Type B pancreatic cell (in vitro differentiated cells): ENCODE measurements at regions not wholly inside any gene's neighbourhood (a gene's known extent, or its start where the extent isn't known, plus 50 kb on each side); places are given as distances from the start of the nearest gene placed in this dataset.
A peak's percentile ranks its signal among the peaks of the same experiment; 100 is the strongest.

Experiments
- DNase-seq: peaks from one replicate; pipeline ENCODE4 v3.0.0; 2021; ENCODE audit warnings: mixed read lengths; ENCODE audit not compliant: unreplicated experiment; ENCODE audit errors: extremely low spot score
- H3K27ac Mint-ChIP-seq: 2 replicates; pipeline ENCODE4 v1.8.0; 2021; ENCODE audit warnings: mild to moderate bottlenecking, mixed read lengths
- H3K27me3 Mint-ChIP-seq: 2 replicates; pipeline ENCODE4 v1.8.0; 2021; ENCODE audit warnings: mixed read lengths
- H3K36me3 Mint-ChIP-seq: 2 replicates; pipeline ENCODE4 v1.8.0; 2021; ENCODE audit warnings: mixed read lengths
- H3K4me1 Mint-ChIP-seq: one replicate; pipeline ENCODE4 v1.8.0; 2021; ENCODE audit warnings: mixed read lengths; ENCODE audit not compliant: unreplicated experiment
- H3K4me3 Mint-ChIP-seq: 2 replicates; pipeline ENCODE4 v1.8.0; 2021; ENCODE audit warnings: mild to moderate bottlenecking, mixed read lengths
- H3K9me3 Mint-ChIP-seq: 2 replicates; pipeline ENCODE4 v1.8.0; 2021; ENCODE audit warnings: mixed read lengths
- TF ChIP-seq, protein P1 (sequence below): fragments of 200-600 bp; sonication (generic); conservative IDR thresholded peaks from 2 replicates; pipeline ENCODE4 v1.5.0; 2021; ENCODE audit warnings: antibody characterized with exemption, mild to moderate bottlenecking

DNA sequence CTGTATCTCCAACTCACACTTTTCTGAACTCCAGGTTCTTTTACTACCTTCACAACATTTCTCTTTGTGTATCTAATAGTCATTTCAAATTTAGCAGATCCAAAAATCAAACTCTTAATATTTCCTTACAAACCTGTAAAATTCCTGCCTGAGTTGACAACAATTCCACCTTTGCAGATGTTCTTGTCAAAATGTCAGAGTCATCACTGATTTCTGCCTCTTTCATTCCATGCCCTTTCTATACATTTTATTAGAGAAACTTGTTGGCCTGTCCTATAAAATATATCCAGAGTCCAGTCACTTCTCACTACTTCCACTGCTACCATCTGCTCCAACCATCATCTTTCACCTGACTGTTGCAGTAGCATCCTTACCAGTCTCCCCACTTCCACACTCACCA, 119.7 kb downstream of the CAPZA3 start:
- Mint-ChIP-seq H3K36me3 (peaks cover 4% of the 10 kb centered on the region), H3K27ac (no peak overlapping the region), H3K4me1 (no peaks in the 10 kb centered on the region), H3K9me3 (no peaks in the 10 kb centered on the region), H3K4me3 (no peak overlapping the region), H3K27me3 (peaks cover 18% of the 10 kb centered on the region)
- DNase-seq = no peak
- TF ChIP-seq, protein P1, sequence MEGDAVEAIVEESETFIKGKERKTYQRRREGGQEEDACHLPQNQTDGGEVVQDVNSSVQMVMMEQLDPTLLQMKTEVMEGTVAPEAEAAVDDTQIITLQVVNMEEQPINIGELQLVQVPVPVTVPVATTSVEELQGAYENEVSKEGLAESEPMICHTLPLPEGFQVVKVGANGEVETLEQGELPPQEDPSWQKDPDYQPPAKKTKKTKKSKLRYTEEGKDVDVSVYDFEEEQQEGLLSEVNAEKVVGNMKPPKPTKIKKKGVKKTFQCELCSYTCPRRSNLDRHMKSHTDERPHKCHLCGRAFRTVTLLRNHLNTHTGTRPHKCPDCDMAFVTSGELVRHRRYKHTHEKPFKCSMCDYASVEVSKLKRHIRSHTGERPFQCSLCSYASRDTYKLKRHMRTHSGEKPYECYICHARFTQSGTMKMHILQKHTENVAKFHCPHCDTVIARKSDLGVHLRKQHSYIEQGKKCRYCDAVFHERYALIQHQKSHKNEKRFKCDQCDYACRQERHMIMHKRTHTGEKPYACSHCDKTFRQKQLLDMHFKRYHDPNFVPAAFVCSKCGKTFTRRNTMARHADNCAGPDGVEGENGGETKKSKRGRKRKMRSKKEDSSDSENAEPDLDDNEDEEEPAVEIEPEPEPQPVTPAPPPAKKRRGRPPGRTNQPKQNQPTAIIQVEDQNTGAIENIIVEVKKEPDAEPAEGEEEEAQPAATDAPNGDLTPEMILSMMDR = no peak

DNA sequence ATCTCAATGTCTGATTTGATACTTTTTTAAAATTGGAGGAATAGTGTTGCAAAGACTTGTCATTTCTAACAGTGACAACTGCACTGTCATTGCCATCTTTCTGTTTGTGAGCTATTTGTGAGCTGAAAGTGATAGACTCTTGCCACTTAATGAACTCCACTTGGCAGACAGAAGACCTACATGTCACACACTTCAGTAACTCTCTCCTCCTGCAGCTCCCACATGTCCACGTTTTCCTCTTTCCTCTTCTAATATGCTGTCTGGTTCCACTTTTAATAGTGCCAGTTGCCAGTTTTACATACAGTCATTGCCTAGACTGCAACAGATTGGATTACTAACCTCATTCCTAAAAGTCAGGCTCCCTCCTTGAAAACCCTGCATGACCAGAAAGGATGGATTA, 121.5 kb downstream of the CAPZA3 start:
- Mint-ChIP-seq H3K27me3 (peaks cover 18% of the 10 kb centered on the region), H3K4me1 (no peaks in the 10 kb centered on the region), H3K36me3 (peaks cover 4% of the 10 kb centered on the region), H3K9me3 (no peaks in the 10 kb centered on the region), H3K27ac (no peak overlapping the region), H3K4me3 (no peak overlapping the region)
- DNase-seq = no peak
- TF ChIP-seq, protein P1 = no peak

DNA sequence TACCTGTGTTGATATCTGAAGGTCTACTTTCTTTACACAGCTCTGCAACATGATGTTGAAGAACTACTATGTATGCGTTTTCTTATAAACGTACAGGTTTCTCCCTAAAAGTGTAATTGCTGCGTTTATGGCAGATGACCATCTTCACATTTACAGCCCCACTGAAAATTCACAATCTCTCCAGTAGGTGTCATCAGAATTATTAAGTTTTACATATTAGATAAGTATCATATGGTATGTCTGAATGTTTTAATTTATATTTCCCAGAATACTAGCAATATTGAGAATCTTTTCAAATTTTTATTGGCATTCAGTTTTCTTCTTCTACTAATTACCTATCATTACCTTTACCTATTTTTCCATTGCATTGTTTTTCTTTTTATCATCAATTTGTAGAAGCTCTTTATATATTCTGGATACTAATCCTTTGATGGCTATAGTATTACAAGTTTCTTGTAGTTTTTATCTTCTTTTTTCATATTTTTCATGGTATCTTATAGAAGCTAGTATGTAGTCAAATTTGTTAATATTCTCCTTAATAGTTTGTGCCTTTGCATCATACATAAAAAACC, 123.5 kb downstream of the CAPZA3 start:
- DNase-seq = no peak
- TF ChIP-seq, protein P1 = peak; percentile 74
- H3K9me3 Mint-ChIP-seq = no peaks in the 10 kb centered on the region
- peaks cover 4% of the 10 kb centered on the region for H3K36me3 Mint-ChIP-seq
- no peak overlapping the region for H3K4me3 Mint-ChIP-seq
- no peak overlapping the region for H3K27ac Mint-ChIP-seq
- H3K27me3 Mint-ChIP-seq = peaks cover 18% of the 10 kb centered on the region
- peaks cover 4% of the 10 kb centered on the region for H3K4me1 Mint-ChIP-seq

DNA sequence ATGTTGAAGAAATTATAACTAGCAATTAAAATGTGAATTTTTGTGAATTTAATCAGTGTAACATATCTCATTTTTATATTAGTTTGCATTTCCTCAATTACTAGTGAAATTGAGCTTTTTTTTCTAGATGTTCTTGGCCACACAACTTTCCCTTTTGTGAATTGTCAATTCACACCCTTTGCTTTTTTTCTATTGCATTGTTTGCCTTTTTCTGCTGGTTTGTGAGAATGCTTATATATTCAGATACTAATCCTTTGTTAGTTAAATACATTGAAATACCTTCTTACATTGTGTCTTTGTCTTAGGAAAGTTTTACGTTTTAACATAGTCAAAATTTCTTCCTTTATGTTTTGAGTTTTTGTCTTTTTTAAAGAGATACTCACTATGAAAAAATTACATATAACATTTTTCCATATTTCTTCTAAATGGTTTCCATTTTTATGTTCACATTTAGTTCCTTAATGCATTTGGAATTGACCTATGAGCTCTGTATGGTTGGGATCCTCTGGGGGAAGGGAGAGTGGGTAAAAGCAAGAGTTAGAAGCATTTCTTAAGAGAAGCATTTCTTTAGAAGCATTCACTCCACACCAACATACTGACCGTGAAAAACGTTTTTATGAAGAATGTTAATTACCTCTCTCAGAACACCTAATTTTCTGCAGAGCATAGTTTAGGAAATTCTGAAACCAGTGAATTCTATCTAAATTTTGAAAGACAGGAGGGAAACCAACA, 126.0 kb downstream of the CAPZA3 start:
- DNase-seq = no peak
- H3K27ac Mint-ChIP-seq = no peak overlapping the region
- peaks cover 11% of the 10 kb centered on the region for H3K4me1 Mint-ChIP-seq
- H3K9me3 Mint-ChIP-seq = no peaks in the 10 kb centered on the region
- no peaks in the 10 kb centered on the region for H3K36me3 Mint-ChIP-seq
- H3K27me3 Mint-ChIP-seq = peaks cover 2% of the 10 kb centered on the region
- H3K4me3 Mint-ChIP-seq = no peak overlapping the region
- TF ChIP-seq, protein P1 = no peak

DNA sequence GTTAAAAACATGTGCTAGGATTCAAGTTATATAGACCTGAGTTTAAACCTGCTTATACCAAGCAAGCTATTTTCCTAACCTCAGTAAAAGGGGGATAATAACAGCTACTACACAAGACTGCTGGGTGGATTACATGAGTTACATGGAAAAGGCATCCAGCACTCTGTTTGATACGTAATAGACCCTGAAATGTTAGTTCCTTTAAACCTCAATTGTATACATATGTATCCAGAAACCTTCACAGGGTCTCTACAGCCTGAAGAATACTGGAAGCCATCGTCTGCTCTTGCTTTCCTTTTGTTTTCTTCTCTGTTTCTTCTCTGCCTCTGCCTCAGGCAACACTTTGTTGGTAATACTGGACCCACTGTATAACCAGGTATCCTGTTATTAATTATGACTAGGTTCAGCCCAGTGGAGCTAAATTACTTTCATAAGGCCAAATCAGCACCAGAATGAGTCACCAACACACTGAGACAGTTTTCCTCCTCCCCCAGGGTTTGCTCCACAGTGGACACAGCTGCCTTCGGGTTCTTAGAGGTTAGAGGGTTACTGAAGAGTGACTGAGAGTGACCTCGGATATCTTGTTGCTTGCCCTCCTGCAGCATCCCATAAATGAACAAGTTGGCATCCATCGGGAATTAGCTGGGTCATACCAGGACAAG, 127.1 kb downstream of the CAPZA3 start:
- TF ChIP-seq, protein P1 = no peak
- DNase-seq = no peak
- no peak overlapping the region for H3K4me3 Mint-ChIP-seq
- no peaks in the 10 kb centered on the region for H3K36me3 Mint-ChIP-seq
- peaks cover 2% of the 10 kb centered on the region for H3K27me3 Mint-ChIP-seq
- H3K4me1 Mint-ChIP-seq = peaks cover 15% of the 10 kb centered on the region
- H3K27ac Mint-ChIP-seq = no peak overlapping the region
- H3K9me3 Mint-ChIP-seq = no peaks in the 10 kb centered on the region
